SU-DHL-6 (cell line): ENCODE measurements at regions not wholly inside any gene's neighbourhood (a gene's known extent, or its start where the extent isn't known, plus 50 kb on each side); places are given as distances from the start of the nearest gene placed in this dataset.

Experiments used
- H2AFZ ChIP-seq: fragments of 200-600 bp; sonication (generic); 2 replicates; pipeline ENCODE4 v1.6.1; 2014; ENCODE audit warnings: low read depth, mild to moderate bottlenecking, moderate library complexity, mixed read lengths, antibody characterized with exemption, low read length; ENCODE audit not compliant: severe bottlenecking
- H3F3A ChIP-seq: fragments of 200-600 bp; shearing (Covaris generic); 2 replicates; pipeline ENCODE4 v1.6.0; 2016; ENCODE audit warnings: antibody characterized with exemption, mild to moderate bottlenecking; ENCODE audit not compliant: insufficient read depth
- H3K27ac ChIP-seq: fragments of 200-600 bp; sonication (generic); 2 replicates; pipeline ENCODE4 v1.5.1; 2016; ENCODE audit warnings: low read depth, mild to moderate bottlenecking, low read length, moderate library complexity, mixed read lengths
- H3K27me3 ChIP-seq: fragments of 200-600 bp; sonication (generic), shearing (Covaris generic); 2 replicates; pipeline ENCODE4 v1.6.0; 2014; ENCODE audit warnings: mild to moderate bottlenecking, low read length
- H3K36me3 ChIP-seq: fragments of 200-600 bp; sonication (generic); 2 replicates; pipeline ENCODE4 v1.6.1; 2014; ENCODE audit warnings: mild to moderate bottlenecking, low read length, mixed read lengths
- H3K4me2 ChIP-seq: fragments of 300-600, 200-600 bp; shearing (Covaris generic), sonication (generic); 2 replicates; pipeline ENCODE4 v1.6.0; 2014; ENCODE audit warnings: low read length, low read depth, mild to moderate bottlenecking; ENCODE audit not compliant: poor library complexity, severe bottlenecking
- H3K4me3 ChIP-seq: fragments of 200-600 bp; sonication (generic); 2 replicates; pipeline ENCODE4 v1.5.1; 2014; ENCODE audit warnings: antibody characterized with exemption, low read length, mild to moderate bottlenecking, mixed read lengths; ENCODE audit not compliant: insufficient read depth, poor library complexity, severe bottlenecking
- H3K79me2 ChIP-seq: fragments of 200-600 bp; sonication (generic); 2 replicates; pipeline ENCODE4 v1.6.1; 2014; ENCODE audit warnings: mild to moderate bottlenecking, low read length, moderate library complexity; ENCODE audit not compliant: insufficient read depth
- H3K9ac ChIP-seq: fragments of 200-600 bp; sonication (generic); 2 replicates; pipeline ENCODE4 v1.7.0; 2014; ENCODE audit warnings: mild to moderate bottlenecking, low read length
- H3K9me2 ChIP-seq: fragments of 200-600 bp; sonication (generic); replicated peaks from 2 replicates; pipeline ENCODE4 v1.6.1; 2014; ENCODE audit warnings: low read length; ENCODE audit not compliant: insufficient read depth
- H3K9me3 ChIP-seq: fragments of 200-600 bp; sonication (generic); 2 replicates; pipeline ENCODE4 v1.6.1; 2014; ENCODE audit warnings: low read length, mixed read lengths; ENCODE audit not compliant: insufficient read depth
- H4K20me1 ChIP-seq: fragments of 200-600 bp; sonication (generic); 2 replicates; pipeline ENCODE4 v1.6.1; 2014; ENCODE audit warnings: low read depth, mild to moderate bottlenecking, antibody characterized with exemption, low read length, moderate library complexity, mixed read lengths
- CTCF ChIP-seq: fragments of 200-600 bp; sonication (generic); IDR thresholded peaks from one replicate; pipeline ENCODE4 v1.5.1; 2017; ENCODE audit warnings: antibody characterized with exemption, mild to moderate bottlenecking, low read length, moderate library complexity; ENCODE audit not compliant: insufficient read depth, poor library complexity, severe bottlenecking
- EZH2phosphoT487 ChIP-seq: fragments of 200-600 bp; sonication (generic), shearing (Covaris generic); conservative IDR thresholded peaks from 2 replicates; pipeline ENCODE4 v1.6.1; 2018; ENCODE audit warnings: mild to moderate bottlenecking, antibody characterized with exemption, low read length, moderate library complexity, mixed read lengths

- Histone ChIP-seq H3F3A (no peaks in the 10 kb centered on the region), H3K36me3 (no peaks in the 10 kb centered on the region), H3K27ac (no peak overlapping the region), H3K9me3 (no peaks in the 10 kb centered on the region), H4K20me1 (no peaks in the 10 kb centered on the region), H3K9ac (no peak overlapping the region), H3K9me2 (no peaks in the 10 kb centered on the region), H3K4me2 (no peak overlapping the region), H3K27me3 (no peaks in the 10 kb centered on the region), H2AFZ (no peak overlapping the region), H3K4me3 (no peak overlapping the region), H3K79me2 (no peaks in the 10 kb centered on the region)
- TF ChIP-seq EZH2phosphoT487, result no peak
Measured at GRCh38 chr2:122486086-122486485, 730.6 kb downstream of the TSN start.

- Histone ChIP-seq H3K79me2 (no peaks in the 10 kb centered on the region), H3K9ac (no peak overlapping the region), H4K20me1 (no peaks in the 10 kb centered on the region), H3K9me2 (no peaks in the 10 kb centered on the region), H2AFZ (no peak overlapping the region), H3K9me3 (no peaks in the 10 kb centered on the region), H3K27ac (no peak overlapping the region), H3K36me3 (no peaks in the 10 kb centered on the region), H3K27me3 (no peaks in the 10 kb centered on the region), H3K4me3 (no peak overlapping the region), H3F3A (no peaks in the 10 kb centered on the region), H3K4me2 (no peak overlapping the region)
- TF ChIP-seq CTCF (no peak), EZH2phosphoT487 (no peak)
Measured at GRCh38 chr2:122486705-122487415, 731.4 kb downstream of the TSN start.

- Histone ChIP-seq H2AFZ (no peak overlapping the region), H3K9me3 (no peaks in the 10 kb centered on the region), H3K4me3 (no peak overlapping the region), H3K27ac (no peak overlapping the region), H3K9me2 (no peaks in the 10 kb centered on the region), H3K36me3 (no peaks in the 10 kb centered on the region), H3F3A (no peaks in the 10 kb centered on the region), H4K20me1 (no peaks in the 10 kb centered on the region), H3K27me3 (no peaks in the 10 kb centered on the region), H3K9ac (no peak overlapping the region), H3K79me2 (no peaks in the 10 kb centered on the region), H3K4me2 (no peak overlapping the region)
- TF ChIP-seq CTCF, result no peak
- no peak for TF ChIP-seq EZH2phosphoT487
Measured at GRCh38 chr2:122491011-122491410, 735.6 kb downstream of the TSN start.

- TF ChIP-seq EZH2phosphoT487 (no peak), CTCF (no peak)
- Histone ChIP-seq H2AFZ (no peak overlapping the region), H3F3A (no peaks in the 10 kb centered on the region), H3K4me3 (no peak overlapping the region), H3K27me3 (no peaks in the 10 kb centered on the region), H4K20me1 (no peaks in the 10 kb centered on the region), H3K9me3 (no peaks in the 10 kb centered on the region), H3K27ac (no peak overlapping the region), H3K9ac (no peak overlapping the region), H3K36me3 (no peaks in the 10 kb centered on the region), H3K79me2 (no peaks in the 10 kb centered on the region), H3K9me2 (no peaks in the 10 kb centered on the region), H3K4me2 (no peak overlapping the region)
Measured at GRCh38 chr2:122500316-122501105, 745.1 kb downstream of the TSN start.
